Subcutaneous abdominal adipose tissue (tissue), 5 donors: ENCODE measurements at regions not wholly inside any gene's neighbourhood (a gene's known extent, or its start where the extent isn't known, plus 50 kb on each side); places are given as distances from the start of the nearest gene placed in this dataset.

Experiments used
- H3K27ac ChIP-seq: one replicate; pipeline ENCODE4 v1.7.0; 2013; ENCODE audit warnings: low read depth, mild to moderate bottlenecking, inconsistent platforms, low read length, moderate library complexity
- H3K27me3 ChIP-seq, 5 donors: one replicate each; pipeline ENCODE4 v1.7.0; 2013; ENCODE audit warnings: low read length in 5 of 5, inconsistent platforms in 1 of 5; ENCODE audit not compliant: control insufficient read depth in 5 of 5, insufficient read depth in 4 of 5
- H3K36me3 ChIP-seq, 5 donors: one replicate each; pipeline ENCODE4 v1.7.0; 2013; ENCODE audit warnings: low read length in 5 of 5; ENCODE audit not compliant: control insufficient read depth in 5 of 5, insufficient read depth in 5 of 5
- H3K4me1 ChIP-seq, 5 donors: one replicate each; pipeline ENCODE4 v1.7.0; 2013; ENCODE audit warnings: low read length in 5 of 5, mild to moderate bottlenecking in 3 of 5, moderate library complexity in 1 of 5; ENCODE audit not compliant: control insufficient read depth in 5 of 5, insufficient read depth in 5 of 5
- H3K4me3 ChIP-seq, 5 donors: one replicate each; pipeline ENCODE4 v1.7.0; 2013; ENCODE audit warnings: low read length in 5 of 5, low read depth in 1 of 5
- H3K9ac ChIP-seq, 5 donors: one replicate each; pipeline ENCODE4 v1.7.0; 2013; ENCODE audit warnings: low read length in 5 of 5, mild to moderate bottlenecking in 4 of 5, moderate library complexity in 3 of 5
- H3K9me3 ChIP-seq, 5 donors: one replicate each; pipeline ENCODE4 v1.7.0; 2013; ENCODE audit warnings: low read length in 5 of 5; ENCODE audit not compliant: control insufficient read depth in 5 of 5
- donor health status: healthy.
- donor health status: healthy.
- donor health status: healthy.
- donor health status: healthy.
- donor health status: healthy.

- Histone ChIP-seq H3K9me3 (peaks cover 0 to 5% (median 0%) of the 10 kb centered on the region in 5 donors), H3K27me3 (peaks cover 7 to 26% (median 20%) of the 10 kb centered on the region in 5 donors), H3K4me1 (peaks cover 1 to 10% (median 9%) of the 10 kb centered on the region in 5 donors), H3K9ac (no peak overlapping the region), H3K27ac (no peak overlapping the region), H3K4me3 (no peak overlapping the region), H3K36me3 (no peaks in the 10 kb centered on the region)
Measured at GRCh38 chr14:104277416-104278213, 139.2 kb downstream of the KIF26A start.

DNA sequence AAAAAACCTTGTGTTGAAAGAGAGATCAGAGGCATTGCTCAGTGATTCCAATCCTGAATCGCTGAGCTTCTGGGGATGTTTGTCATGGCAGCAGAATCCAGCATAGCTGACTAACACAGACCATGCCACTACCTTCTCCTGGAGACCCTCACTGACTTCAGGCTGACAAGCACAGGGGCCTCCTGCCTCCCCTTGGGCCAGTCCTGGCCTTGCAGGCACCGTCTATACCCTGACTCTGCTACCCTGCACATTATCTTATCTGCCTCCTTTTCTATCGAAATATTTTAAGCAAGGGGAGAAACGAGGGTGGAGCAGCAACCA is 139.8 kb downstream of the KIF26A start:
- Histone ChIP-seq H3K27me3 (peaks cover 7 to 31% (median 21%) of the 10 kb centered on the region in 5 donors), H3K27ac (no peak overlapping the region), H3K4me1 (peaks cover 1 to 10% (median 9%) of the 10 kb centered on the region in 5 donors), H3K36me3 (no peaks in the 10 kb centered on the region), H3K4me3 (no peak overlapping the region), H3K9ac (no peak overlapping the region), H3K9me3 (peaks cover 0 to 5% (median 0%) of the 10 kb centered on the region in 5 donors)

GRCh38 chr14:104280085-104280901 is 141.9 kb downstream of the KIF26A start:
- Histone ChIP-seq H3K36me3 (no peaks in the 10 kb centered on the region), H3K27me3 (peaks cover 7 to 34% (median 21%) of the 10 kb centered on the region in 5 donors), H3K4me3 (no peak overlapping the region), H3K9ac (no peak overlapping the region), H3K4me1 (peaks cover 0 to 8% (median 3%) of the 10 kb centered on the region in 5 donors), H3K27ac (no peak overlapping the region), H3K9me3 (peaks cover 0 to 5% (median 0%) of the 10 kb centered on the region in 5 donors)

DNA sequence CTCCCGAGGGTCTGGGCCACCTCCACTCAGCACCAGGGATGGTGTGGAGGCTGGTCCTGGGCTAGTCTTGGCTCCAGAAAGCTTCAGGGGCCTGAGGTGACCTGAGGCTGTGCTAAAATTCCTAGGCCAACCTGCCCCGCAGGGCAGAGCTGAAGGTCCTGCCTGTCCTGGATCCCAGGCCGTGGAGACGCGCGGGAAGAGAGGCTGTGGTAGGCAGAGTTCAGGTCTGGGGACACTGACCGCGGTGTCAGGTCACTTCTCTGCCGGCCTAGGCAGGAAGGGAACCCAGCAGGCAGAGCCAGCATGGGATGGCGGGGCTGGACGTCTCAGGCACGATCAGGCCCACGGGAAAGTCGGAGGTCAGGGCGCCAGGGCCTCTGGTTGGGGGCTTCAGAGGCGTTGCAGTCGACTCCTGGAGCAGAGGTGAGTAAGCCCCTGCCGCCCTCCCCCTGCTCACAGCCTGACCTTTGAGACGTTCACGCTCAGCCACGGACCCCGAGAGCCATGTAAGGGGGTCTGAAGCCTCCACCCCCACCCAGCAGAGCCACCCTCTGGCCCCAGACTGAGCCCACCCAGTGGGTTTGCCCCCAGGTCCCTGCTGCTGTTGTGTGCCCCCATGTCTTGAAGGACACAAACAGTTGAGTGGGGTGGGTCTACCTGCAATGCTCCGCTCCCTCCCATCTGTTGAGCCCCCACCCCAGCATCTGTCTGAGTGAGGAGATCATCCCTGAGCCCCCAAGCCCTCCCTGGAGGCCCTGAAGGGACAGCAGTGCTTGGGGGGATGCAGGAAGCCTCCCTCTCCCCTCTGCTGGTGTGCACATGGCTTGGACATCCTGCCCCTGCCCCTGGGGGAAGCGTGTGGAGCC is 142.7 kb downstream of the KIF26A start:
- no peak overlapping the region for H3K4me3 ChIP-seq
- peaks cover 0 to 6% (median 0%) of the 10 kb centered on the region in 5 donors for H3K4me1 ChIP-seq
- peaks cover 0 to 5% (median 0%) of the 10 kb centered on the region in 5 donors for H3K9me3 ChIP-seq
- H3K27ac ChIP-seq = no peak overlapping the region
- peaks cover 7 to 34% (median 21%) of the 10 kb centered on the region in 5 donors for H3K27me3 ChIP-seq
- no peaks in the 10 kb centered on the region for H3K36me3 ChIP-seq
- H3K9ac ChIP-seq = no peak overlapping the region

DNA sequence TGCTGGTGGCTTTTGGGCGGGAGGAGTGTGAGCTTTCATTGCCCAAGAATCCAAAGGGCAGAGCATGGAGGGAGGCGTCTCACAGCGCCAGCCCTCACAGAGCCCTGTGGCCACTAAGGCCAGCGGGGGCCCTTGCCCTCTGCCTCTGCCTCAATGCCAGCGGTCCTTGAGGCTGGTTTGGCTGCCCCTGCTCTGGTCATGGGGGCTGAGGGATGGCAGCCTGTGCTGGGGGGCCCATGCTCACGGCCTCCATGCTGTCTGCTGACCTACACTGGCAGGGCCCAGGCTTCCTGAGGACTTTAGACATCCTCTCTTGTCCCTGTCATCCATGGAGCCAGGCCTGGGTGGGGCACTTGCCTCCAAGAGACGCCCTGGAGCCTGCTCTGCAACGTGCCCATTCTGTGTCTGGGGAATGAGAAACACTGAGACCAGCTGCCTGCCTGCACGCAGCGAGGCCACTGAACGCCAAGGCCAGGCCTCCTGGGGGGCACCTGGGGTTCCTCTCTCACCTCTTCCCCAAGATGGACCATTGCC is 143.4 kb downstream of the KIF26A start:
- no peak overlapping the region for H3K9ac ChIP-seq
- no peak overlapping the region for H3K27ac ChIP-seq
- no peaks in the 10 kb centered on the region for H3K36me3 ChIP-seq
- H3K4me1 ChIP-seq = peaks cover 0 to 6% (median 0%) of the 10 kb centered on the region in 5 donors
- no peak overlapping the region for H3K4me3 ChIP-seq
- H3K9me3 ChIP-seq = peaks cover 0 to 5% (median 0%) of the 10 kb centered on the region in 5 donors
- peaks cover 7 to 37% (median 21%) of the 10 kb centered on the region in 5 donors for H3K27me3 ChIP-seq

GRCh38 chr14:104282332-104283196 is 144.2 kb downstream of the KIF26A start:
- Histone ChIP-seq H3K9me3 (peaks cover 0 to 5% (median 0%) of the 10 kb centered on the region in 5 donors), H3K9ac (no peak overlapping the region)

DNA sequence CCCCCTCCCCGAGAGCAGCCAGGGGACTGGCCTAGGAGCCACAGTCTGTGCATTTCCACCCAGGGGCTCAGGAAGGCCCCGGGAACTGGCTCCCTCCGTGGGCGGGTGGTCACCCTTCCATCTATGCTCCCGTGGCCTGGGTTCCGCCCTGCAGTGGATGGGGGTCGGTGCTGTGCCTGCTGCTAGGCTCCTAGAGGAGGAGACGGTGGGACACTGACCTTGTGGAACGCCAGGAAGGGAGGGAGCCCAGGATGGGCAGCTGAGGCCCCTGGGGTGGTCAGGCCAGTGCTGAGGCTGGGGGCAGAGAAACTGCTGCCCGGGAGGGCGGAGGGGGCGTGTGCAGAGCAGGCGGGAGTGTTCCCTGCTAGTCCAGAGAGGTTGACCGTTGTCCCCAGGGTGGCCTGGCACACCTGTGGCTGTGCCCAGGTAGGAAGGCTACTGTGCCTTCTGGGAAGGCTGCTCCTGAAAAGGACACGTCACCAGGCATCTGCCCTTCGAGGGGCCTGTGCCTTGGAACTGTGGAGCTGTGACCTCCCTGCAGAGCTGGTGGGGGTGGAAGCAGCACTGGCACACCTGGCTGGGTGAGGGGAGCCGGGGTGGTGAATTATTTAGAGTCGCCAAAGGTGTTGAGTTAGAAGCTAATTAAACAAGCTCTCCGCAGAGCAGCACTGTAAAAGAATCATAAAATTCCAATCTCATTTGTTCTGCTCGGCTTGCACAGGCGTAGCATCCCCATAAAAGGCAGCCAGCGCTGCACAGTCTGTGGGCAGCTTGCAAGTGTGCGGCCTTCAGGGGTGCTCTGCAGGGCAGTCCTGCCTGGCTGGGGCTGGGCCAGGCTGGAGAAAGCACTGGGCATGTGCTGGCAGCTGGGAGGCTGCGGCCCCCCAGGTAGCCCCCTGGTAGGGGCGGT is 145.1 kb downstream of the KIF26A start:
- Histone ChIP-seq H3K9ac (no peak overlapping the region), H3K36me3 (no peaks in the 10 kb centered on the region), H3K9me3 (peaks cover 0 to under 1% (median 0%) of the 10 kb centered on the region in 5 donors), H3K4me3 (no peak overlapping the region), H3K27ac (no peak overlapping the region), H3K4me1 (peaks cover 0 to 6% (median 0%) of the 10 kb centered on the region in 5 donors), H3K27me3 (peaks cover 4 to 26% (median 10%) of the 10 kb centered on the region in 5 donors)

More at GRCh38 chr14:104282332-104283196, 144.2 kb downstream of the KIF26A start:
- Histone ChIP-seq H3K4me1 (peaks cover 0 to 6% (median 0%) of the 10 kb centered on the region in 5 donors), H3K36me3 (no peaks in the 10 kb centered on the region), H3K27ac (no peak overlapping the region), H3K27me3 (peaks cover 7 to 32% (median 16%) of the 10 kb centered on the region in 5 donors), H3K4me3 (no peak overlapping the region)

GRCh38 chr14:104284107-104284592 is 145.8 kb downstream of the KIF26A start:
- Histone ChIP-seq H3K9me3 (peaks cover 0 to 3% (median 0%) of the 10 kb centered on the region in 5 donors), H3K4me1 (peaks cover 0 to 6% (median 0%) of the 10 kb centered on the region in 5 donors), H3K27me3 (peaks cover 4 to 26% (median 10%) of the 10 kb centered on the region in 5 donors), H3K36me3 (no peaks in the 10 kb centered on the region), H3K27ac (no peak overlapping the region), H3K9ac (no peak overlapping the region), H3K4me3 (no peak overlapping the region)
